Activated B cell treated with CpG ODN at 0.5 μM for 24 hours (primary cell): ENCODE measurements at regions not wholly inside any gene's neighbourhood (a gene's known extent, or its start where the extent isn't known, plus 50 kb on each side); places are given as distances from the start of the nearest gene placed in this dataset.

Experiments
- ATAC-seq: fragments of 200-7000 bp; cut with Tn5 transposase; one replicate; pipeline ENCODE4 v1.10.0; 2021; ENCODE audit warnings: low read depth, mild to moderate bottlenecking, moderate library complexity
- CTCF ChIA-PET: fragments of 350-600 bp; sonication (Branson Sonifier 250); formaldehyde crosslinking; loops from one replicate; lab custom pipeline; 2021; ENCODE audit warnings: antibody characterized with exemption; lab: Charles Lee
- POLR2A ChIA-PET: fragments of 350-600 bp; sonication (Branson Sonifier 250); formaldehyde crosslinking; loops from one replicate; lab custom pipeline; 2021; ENCODE audit warnings: antibody characterized with exemption; lab: Charles Lee
- DNase-seq: peaks from one replicate; pipeline ENCODE4 v3.0.0; 2022
- H3K27ac Mint-ChIP-seq: one replicate; pipeline ENCODE4 v1.8.0; 2020; ENCODE audit warnings: mixed read lengths
- H3K27me3 Mint-ChIP-seq: one replicate; pipeline ENCODE4 v1.8.0; 2021; ENCODE audit warnings: mixed read lengths
- H3K36me3 Mint-ChIP-seq: one replicate; pipeline ENCODE4 v1.8.0; 2021; ENCODE audit warnings: low read depth, mixed read lengths
- H3K4me1 Mint-ChIP-seq: one replicate; pipeline ENCODE4 v1.8.0; 2021; ENCODE audit warnings: mixed read lengths
- H3K4me3 Mint-ChIP-seq: one replicate; pipeline ENCODE4 v1.8.0; 2020; ENCODE audit warnings: mild to moderate bottlenecking, mixed read lengths
- H3K9me3 Mint-ChIP-seq: one replicate; pipeline ENCODE4 v1.8.0; 2020; ENCODE audit warnings: mixed read lengths
- CTCF ChIP-seq: fragments of 200-600 bp; IDR thresholded peaks from one replicate; pipeline ENCODE4 v1.8.0; 2022; ENCODE audit warnings: antibody characterized with exemption, mild to moderate bottlenecking
- intact Hi-C: fragments of 100-400 bp; cut with micrococcal nuclease; formaldehyde crosslinking; loops from one replicate; pipeline ENCODE4 v1.15.1; 2024

GRCh38 chr18:39839782-39840181 is 2115.3 kb upstream of the PIK3C3 start:
- H3K27ac Mint-ChIP-seq, result no peak overlapping the region
- CTCF ChIA-PET, result no interaction called here
- no peak overlapping the region for H3K4me3 Mint-ChIP-seq
- POLR2A ChIA-PET, result no interaction called here
- H3K27me3 Mint-ChIP-seq, result no peaks in the 10 kb centered on the region
- ATAC-seq (no peak), DNase-seq (no peak)
- no peak for TF ChIP-seq CTCF
- no peaks in the 10 kb centered on the region for H3K36me3 Mint-ChIP-seq
- H3K4me1 Mint-ChIP-seq, result no peaks in the 10 kb centered on the region
- intact Hi-C loops, result no loop called here
- no peaks in the 10 kb centered on the region for H3K9me3 Mint-ChIP-seq

DNA sequence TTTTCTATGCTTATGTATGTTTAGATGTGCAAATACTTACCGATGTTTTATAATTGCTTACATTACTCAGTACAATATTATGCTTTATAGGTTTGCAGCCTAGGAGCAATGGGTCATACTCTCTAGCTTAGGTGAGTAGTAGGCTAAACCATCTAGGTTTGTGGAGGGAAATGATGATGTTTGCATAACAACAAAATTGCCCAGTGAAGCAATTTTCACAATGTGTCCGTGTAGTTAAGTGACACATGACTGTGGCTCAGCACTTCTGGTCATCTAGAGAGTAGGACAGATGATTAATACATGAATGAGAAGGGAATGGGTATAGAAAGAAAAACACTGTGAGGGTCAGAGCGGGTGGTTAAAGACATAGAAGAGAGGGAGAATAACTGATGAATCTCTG is 2116.2 kb upstream of the PIK3C3 start:
- Mint-ChIP-seq H3K27me3 (no peaks in the 10 kb centered on the region), H3K4me1 (no peaks in the 10 kb centered on the region), H3K27ac (no peak overlapping the region), H3K9me3 (no peaks in the 10 kb centered on the region), H3K4me3 (no peak overlapping the region), H3K36me3 (no peaks in the 10 kb centered on the region)
- ChIA-PET POLR2A (no interaction called here), CTCF (no interaction called here)
- intact Hi-C loops, result no loop called here
- no peak for TF ChIP-seq CTCF
- DNase-seq, result no peak
- ATAC-seq, result no peak

DNA sequence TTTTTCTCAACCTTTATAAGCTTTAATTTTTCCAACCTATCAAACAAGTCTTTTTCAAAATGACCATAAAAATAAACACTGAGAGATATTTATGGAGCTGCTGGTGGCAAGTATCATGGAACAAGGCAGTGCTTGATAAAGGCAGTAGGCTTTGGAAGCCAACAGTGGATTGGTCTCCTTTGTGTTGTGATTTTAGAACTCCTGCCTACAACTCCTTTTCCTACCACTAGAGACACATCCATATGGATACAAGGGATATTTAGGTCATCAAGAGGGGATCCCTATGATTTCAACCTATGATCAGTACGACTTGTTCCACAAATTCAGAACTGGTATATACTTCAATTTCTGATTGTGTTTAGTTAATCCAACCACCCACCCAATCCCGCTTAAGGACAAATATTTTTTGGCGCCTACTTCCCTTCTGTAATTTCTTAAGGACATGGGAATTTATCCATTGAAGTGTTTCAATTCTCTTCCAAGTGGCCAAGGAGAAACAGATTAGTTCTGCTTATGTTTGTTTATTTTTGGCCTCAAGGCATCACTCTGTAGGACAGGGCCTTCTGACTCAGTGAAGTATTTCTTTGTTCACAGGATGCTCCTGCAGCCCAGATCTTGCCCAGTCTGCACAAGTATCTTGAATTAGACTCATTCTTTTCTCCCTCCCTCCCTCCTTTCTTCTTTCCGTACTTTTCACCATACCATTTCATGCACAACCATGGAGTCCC is 2119.6 kb upstream of the PIK3C3 start:
- ChIA-PET CTCF (no interaction called here), POLR2A (no interaction called here)
- intact Hi-C loops, result no loop called here
- Mint-ChIP-seq H3K9me3 (no peaks in the 10 kb centered on the region), H3K27ac (no peak overlapping the region), H3K4me1 (no peaks in the 10 kb centered on the region), H3K4me3 (no peak overlapping the region), H3K27me3 (no peaks in the 10 kb centered on the region), H3K36me3 (no peaks in the 10 kb centered on the region)
- no peak for DNase-seq
- no peak for ATAC-seq
- TF ChIP-seq CTCF, result no peak

DNA sequence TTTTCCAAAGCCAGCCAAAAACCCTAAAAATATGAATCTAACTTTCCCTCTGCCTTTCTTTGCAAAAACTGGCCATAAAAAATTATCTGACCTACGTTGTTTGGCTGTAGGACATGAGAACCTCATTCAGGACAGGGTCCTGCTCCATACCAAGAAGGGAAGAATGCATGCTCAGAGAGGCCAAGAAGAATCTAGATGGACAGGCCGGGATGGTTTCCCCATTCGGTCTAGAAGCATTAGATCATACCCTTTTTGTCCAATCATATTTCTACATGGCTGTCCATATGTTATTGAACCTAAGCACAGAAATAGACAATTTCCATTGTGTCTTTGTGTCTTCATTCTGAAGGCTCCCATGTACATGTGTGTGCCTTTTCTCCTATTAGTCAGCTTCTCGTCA is 2120.4 kb upstream of the PIK3C3 start:
- no peaks in the 10 kb centered on the region for H3K9me3 Mint-ChIP-seq
- ChIA-PET POLR2A (no interaction called here), CTCF (no interaction called here)
- no peak overlapping the region for H3K4me3 Mint-ChIP-seq
- TF ChIP-seq CTCF, result no peak
- no peak for ATAC-seq
- no peak for DNase-seq
- H3K36me3 Mint-ChIP-seq, result no peaks in the 10 kb centered on the region
- no peaks in the 10 kb centered on the region for H3K4me1 Mint-ChIP-seq
- H3K27ac Mint-ChIP-seq, result no peak overlapping the region
- intact Hi-C loops, result no loop called here
- no peaks in the 10 kb centered on the region for H3K27me3 Mint-ChIP-seq

DNA sequence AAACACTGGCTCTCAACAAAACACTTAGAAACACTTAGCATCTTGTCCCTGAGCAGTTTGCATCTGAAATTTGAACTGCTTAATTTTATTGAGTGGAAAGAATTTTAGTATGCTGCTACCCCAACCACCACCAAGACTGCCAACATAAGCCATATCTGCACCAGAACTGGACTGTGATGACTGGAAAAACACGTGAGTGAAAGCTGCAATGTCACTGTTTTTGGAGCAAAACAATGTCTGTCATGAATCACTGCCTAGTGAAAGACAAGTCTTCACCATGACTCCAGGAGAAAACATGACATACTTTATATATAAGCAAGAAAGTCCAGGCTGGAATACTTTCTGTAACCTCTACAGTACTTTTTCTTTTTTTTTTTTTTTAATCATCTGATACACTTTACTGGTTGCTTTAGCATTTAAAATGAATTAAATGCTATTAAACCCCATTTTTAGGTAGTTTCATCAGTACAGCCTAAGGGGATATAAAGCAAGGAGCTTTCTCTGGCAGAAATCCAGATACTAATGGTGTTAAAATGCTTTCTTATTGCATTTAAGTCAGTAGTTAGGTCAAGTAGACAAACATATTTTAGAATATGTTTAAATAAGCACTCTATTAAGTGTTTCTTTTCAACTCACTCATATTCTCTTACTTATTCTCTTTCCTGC is 2129.4 kb upstream of the PIK3C3 start:
- no peaks in the 10 kb centered on the region for H3K36me3 Mint-ChIP-seq
- no peak overlapping the region for H3K4me3 Mint-ChIP-seq
- ATAC-seq (no peak), DNase-seq (no peak)
- peaks cover 7% of the 10 kb centered on the region for H3K9me3 Mint-ChIP-seq
- no peaks in the 10 kb centered on the region for H3K27me3 Mint-ChIP-seq
- POLR2A ChIA-PET, result no interaction called here
- intact Hi-C loops, result no loop called here
- TF ChIP-seq CTCF, result no peak
- CTCF ChIA-PET, result no interaction called here
- no peak overlapping the region for H3K27ac Mint-ChIP-seq
- no peaks in the 10 kb centered on the region for H3K4me1 Mint-ChIP-seq
